ENCODE measurements at regions not wholly inside any gene's neighbourhood (a gene's known extent, or its start where the extent isn't known, plus 50 kb on each side); places are given as distances from the start of the nearest gene placed in this dataset.

DNA sequence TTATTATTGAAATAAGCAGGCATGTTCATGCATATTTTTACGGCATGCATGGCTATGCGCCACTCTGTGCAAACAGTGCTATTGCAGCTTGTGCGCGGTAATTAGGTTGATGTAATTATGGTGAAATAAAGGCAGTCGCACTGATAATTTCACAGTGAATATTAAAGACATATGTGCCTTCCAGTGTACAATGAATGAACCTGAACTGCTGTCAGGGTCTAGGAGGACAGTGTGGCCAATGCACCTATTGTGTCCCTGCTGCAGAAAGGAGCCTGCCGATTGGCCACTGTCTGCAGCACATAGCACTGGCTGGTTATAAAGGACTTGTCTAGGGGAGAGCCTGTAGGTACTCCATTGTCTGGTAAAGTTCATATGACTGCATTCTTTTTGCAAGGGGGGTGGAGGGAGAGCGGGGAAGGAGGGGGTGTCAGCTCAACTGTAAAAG is 340.4 kb downstream of the USP25 start:
- Mint-ChIP-seq H3K27ac (ENCODE audit: unreplicated experiment) (no peak overlapping the region), H3K9me3 (ENCODE audit: low read depth) (peaks cover 3% of the 10 kb centered on the region), H3K27me3 (ENCODE audit: low read depth) (no peaks in the 10 kb centered on the region), H3K4me1 (ENCODE audit: low read depth) (peaks cover 19% of the 10 kb centered on the region), H3K4me3 (ENCODE audit: unreplicated experiment) (no peak overlapping the region), H3K36me3 (ENCODE audit: low read depth) (no peaks in the 10 kb centered on the region)
- DNase-seq (ENCODE audit: low spot score), result no peak
- TF ChIP-seq, protein P1, sequence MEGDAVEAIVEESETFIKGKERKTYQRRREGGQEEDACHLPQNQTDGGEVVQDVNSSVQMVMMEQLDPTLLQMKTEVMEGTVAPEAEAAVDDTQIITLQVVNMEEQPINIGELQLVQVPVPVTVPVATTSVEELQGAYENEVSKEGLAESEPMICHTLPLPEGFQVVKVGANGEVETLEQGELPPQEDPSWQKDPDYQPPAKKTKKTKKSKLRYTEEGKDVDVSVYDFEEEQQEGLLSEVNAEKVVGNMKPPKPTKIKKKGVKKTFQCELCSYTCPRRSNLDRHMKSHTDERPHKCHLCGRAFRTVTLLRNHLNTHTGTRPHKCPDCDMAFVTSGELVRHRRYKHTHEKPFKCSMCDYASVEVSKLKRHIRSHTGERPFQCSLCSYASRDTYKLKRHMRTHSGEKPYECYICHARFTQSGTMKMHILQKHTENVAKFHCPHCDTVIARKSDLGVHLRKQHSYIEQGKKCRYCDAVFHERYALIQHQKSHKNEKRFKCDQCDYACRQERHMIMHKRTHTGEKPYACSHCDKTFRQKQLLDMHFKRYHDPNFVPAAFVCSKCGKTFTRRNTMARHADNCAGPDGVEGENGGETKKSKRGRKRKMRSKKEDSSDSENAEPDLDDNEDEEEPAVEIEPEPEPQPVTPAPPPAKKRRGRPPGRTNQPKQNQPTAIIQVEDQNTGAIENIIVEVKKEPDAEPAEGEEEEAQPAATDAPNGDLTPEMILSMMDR (IDR thresholded peaks at IDR 0.05), result no peak

GRCh38 chr21:16071092-16071491 is 341.3 kb downstream of the USP25 start:
- no peak overlapping the region for H3K27ac Mint-ChIP-seq (ENCODE audit: unreplicated experiment)
- H3K27me3 Mint-ChIP-seq (ENCODE audit: low read depth), result no peaks in the 10 kb centered on the region
- H3K4me1 Mint-ChIP-seq (ENCODE audit: low read depth), result peaks cover 19% of the 10 kb centered on the region
- H3K4me3 Mint-ChIP-seq (ENCODE audit: unreplicated experiment), result no peak overlapping the region
- no peak for DNase-seq (ENCODE audit: low spot score)
- H3K9me3 Mint-ChIP-seq (ENCODE audit: low read depth), result no peaks in the 10 kb centered on the region
- H3K36me3 Mint-ChIP-seq (ENCODE audit: low read depth), result no peaks in the 10 kb centered on the region
- TF ChIP-seq, protein P1 (IDR thresholded peaks at IDR 0.05), result no peak

DNA sequence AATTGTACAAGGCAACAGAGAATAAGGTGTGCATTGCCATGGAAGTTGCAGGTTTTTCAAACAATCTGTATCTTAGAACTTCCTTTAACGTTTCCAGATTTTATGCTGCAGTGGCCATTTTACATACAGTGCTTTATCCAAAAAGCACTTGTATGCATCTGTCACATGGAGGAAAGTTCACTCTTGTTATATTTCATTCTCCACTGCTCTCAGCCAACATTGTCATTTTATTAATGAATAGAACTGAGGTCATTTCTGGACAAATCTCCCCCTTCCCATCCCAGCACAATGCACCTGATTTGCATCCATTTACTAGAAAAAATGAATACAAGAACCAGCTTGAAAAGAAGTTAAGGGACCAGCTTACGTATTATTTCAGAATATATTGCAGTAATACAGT is 342.0 kb downstream of the USP25 start:
- DNase-seq (ENCODE audit: low spot score), result no peak
- no peaks in the 10 kb centered on the region for H3K9me3 Mint-ChIP-seq (ENCODE audit: low read depth)
- H3K27me3 Mint-ChIP-seq (ENCODE audit: low read depth), result no peaks in the 10 kb centered on the region
- TF ChIP-seq, protein P1 (IDR thresholded peaks at IDR 0.05), result no peak
- peaks cover 19% of the 10 kb centered on the region for H3K4me1 Mint-ChIP-seq (ENCODE audit: low read depth)
- H3K36me3 Mint-ChIP-seq (ENCODE audit: low read depth), result no peaks in the 10 kb centered on the region
- H3K27ac Mint-ChIP-seq (ENCODE audit: unreplicated experiment), result no peak overlapping the region
- H3K4me3 Mint-ChIP-seq (ENCODE audit: unreplicated experiment), result no peak overlapping the region

DNA sequence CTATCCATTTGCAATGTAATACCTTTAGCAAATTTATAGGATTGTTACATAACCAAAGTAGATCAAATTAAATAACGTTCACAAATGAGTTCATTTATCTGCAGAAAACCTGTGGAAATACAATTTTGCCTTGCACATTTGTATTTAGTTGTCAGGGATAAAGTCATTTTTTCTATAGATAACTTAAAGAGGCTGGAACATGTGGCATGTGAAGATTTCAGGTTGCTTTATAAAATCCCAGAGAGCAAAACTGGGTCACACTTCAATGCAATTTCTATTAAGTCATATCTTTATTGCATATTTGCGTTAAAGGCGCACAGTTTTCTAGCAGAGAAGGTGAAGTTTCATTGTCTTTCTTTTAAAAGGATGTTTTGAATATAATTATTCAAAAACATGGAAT is 342.4 kb downstream of the USP25 start:
- H3K4me3 Mint-ChIP-seq (ENCODE audit: unreplicated experiment), result no peak overlapping the region
- TF ChIP-seq, protein P1 (IDR thresholded peaks at IDR 0.05), result no peak
- no peaks in the 10 kb centered on the region for H3K27me3 Mint-ChIP-seq (ENCODE audit: low read depth)
- no peak for DNase-seq (ENCODE audit: low spot score)
- no peak overlapping the region for H3K27ac Mint-ChIP-seq (ENCODE audit: unreplicated experiment)
- H3K4me1 Mint-ChIP-seq (ENCODE audit: low read depth), result peaks cover 19% of the 10 kb centered on the region
- no peaks in the 10 kb centered on the region for H3K36me3 Mint-ChIP-seq (ENCODE audit: low read depth)
- H3K9me3 Mint-ChIP-seq (ENCODE audit: low read depth), result no peaks in the 10 kb centered on the region

DNA sequence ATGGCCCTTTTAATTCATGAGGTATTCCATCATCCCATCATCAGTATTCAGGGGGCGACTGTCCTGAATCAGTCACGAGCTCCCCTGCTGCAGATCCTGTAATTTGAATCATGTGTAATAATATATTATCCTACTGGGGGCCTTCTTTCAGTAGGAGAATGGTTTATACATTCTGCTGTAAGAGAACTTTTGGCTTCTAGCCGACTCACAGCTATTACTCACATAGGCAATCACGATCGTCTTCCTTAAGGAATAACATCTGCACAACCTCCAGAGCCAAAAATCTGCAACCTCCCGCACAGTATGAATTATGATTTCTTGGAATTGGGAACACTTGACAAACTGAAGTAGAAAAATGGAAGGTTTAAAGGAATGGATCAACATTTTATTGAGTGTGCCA is 343.0 kb downstream of the USP25 start:
- H3K4me1 Mint-ChIP-seq (ENCODE audit: low read depth), result peaks cover 19% of the 10 kb centered on the region
- no peaks in the 10 kb centered on the region for H3K36me3 Mint-ChIP-seq (ENCODE audit: low read depth)
- no peaks in the 10 kb centered on the region for H3K9me3 Mint-ChIP-seq (ENCODE audit: low read depth)
- DNase-seq (ENCODE audit: low spot score), result no peak
- H3K27ac Mint-ChIP-seq (ENCODE audit: unreplicated experiment), result peak overlapping the region; percentile 30
- H3K4me3 Mint-ChIP-seq (ENCODE audit: unreplicated experiment), result no peak overlapping the region
- no peaks in the 10 kb centered on the region for H3K27me3 Mint-ChIP-seq (ENCODE audit: low read depth)
- TF ChIP-seq, protein P1 (IDR thresholded peaks at IDR 0.05), result peak; percentile 13

Measured in chondrocyte (in vitro differentiated cells).